Stomach (tissue), 8 donors: ENCODE measurements at regions not wholly inside any gene's neighbourhood (a gene's known extent, or its start where the extent isn't known, plus 50 kb on each side); places are given as distances from the start of the nearest gene placed in this dataset.

ENCODE experiments used
- DNase-seq, 2 donors: peaks; one replicate each; pipeline versions ENCODE4 v3.0.0 to v3.0.0-alpha.2; 2013 to 2019
- H3K27ac ChIP-seq, 5 donors: fragments of 200-600 bp in 4 of 5; sonication (generic) in 4 of 5; one replicate each; pipeline ENCODE4 v1.5.1; 2013 to 2019; ENCODE audit warnings: mild to moderate bottlenecking in 1 of 5, moderate library complexity in 1 of 5
- H3K27me3 ChIP-seq, 3 donors: fragments of 200-600 bp; sonication (generic); one replicate each; pipeline ENCODE4 v1.5.1; 2017 to 2019; ENCODE audit warnings: mixed run types in 1 of 3
- H3K36me3 ChIP-seq, 4 donors: fragments of 200-600 bp; sonication (generic); 1 replicate in 3 of 4; 2 replicates in 1 of 4; pipeline ENCODE4 v1.5.1; 2016 to 2019
- H3K4me1 ChIP-seq, 4 donors: fragments of 200-600 bp; sonication (generic); one replicate each; pipeline ENCODE4 v1.5.1; 2016 to 2019
- H3K4me3 ChIP-seq, 4 donors: fragments of 200-600 bp; sonication (generic) in 3 of 4; one replicate each; pipeline ENCODE4 v1.5.1; 2016 to 2019; ENCODE audit warnings: mild to moderate bottlenecking in 1 of 4
- H3K9me3 ChIP-seq, 4 donors: fragments of 200-600 bp; sonication (generic); one replicate each; pipeline ENCODE4 v1.5.1; 2016 to 2019
- EP300 ChIP-seq: sonication (generic); formaldehyde crosslinking; IDR thresholded peaks from one replicate; pipeline ENCODE4 v1.6.1; 2017; ENCODE audit warnings: antibody characterized with exemption
- POLR2A ChIP-seq, 4 donors: fragments of 450-650 bp; IDR thresholded peaks; one replicate each; pipeline ENCODE4 v1.6.1; 2016; ENCODE audit warnings: antibody characterized with exemption in 4 of 4, control low read depth in 2 of 4, mild to moderate bottlenecking in 1 of 4, moderate library complexity in 1 of 4
- POLR2AphosphoS5 ChIP-seq, 3 donors: sonication (generic); formaldehyde crosslinking; IDR thresholded peaks; one replicate each; pipeline ENCODE4 v1.6.1; 2016; ENCODE audit warnings: antibody characterized with exemption in 3 of 3
- WGBS, 5 donors: extraction: QIAGEN DNeasy Blood & Tissue Kit in 3 of 5; methylation state at CpG; one replicate each; pipeline versions ENCODE4 v1.1.5 to v1.1.7; 2013 to 2018; 5-methylcytosine and 5-hydroxymethylcytosine counted together
- intact Hi-C: fragments of 100-400 bp; cut with DNase I; formaldehyde crosslinking; loops from one replicate; pipeline ENCODE4 v1.15.1; 2023; ENCODE audit warnings: low total_unique reads
- TF ChIP-seq, protein P1 (sequence below), 7 experiments: fragments of 450-650 bp in 4 of 7; fragments of 200-600 bp in 3 of 7; sonication (generic) in 3 of 7; IDR thresholded peaks; one replicate each; pipeline ENCODE4 v1.5.1; 2016 to 2019; ENCODE audit warnings: antibody characterized with exemption in 7 of 7, control low read depth in 2 of 7, mild to moderate bottlenecking in 1 of 7
- donor health status: healthy with polysubstance abuse.
- donor health status: Bipolar disorder and iron deficiency.
- donor health status: healthy.

DNA sequence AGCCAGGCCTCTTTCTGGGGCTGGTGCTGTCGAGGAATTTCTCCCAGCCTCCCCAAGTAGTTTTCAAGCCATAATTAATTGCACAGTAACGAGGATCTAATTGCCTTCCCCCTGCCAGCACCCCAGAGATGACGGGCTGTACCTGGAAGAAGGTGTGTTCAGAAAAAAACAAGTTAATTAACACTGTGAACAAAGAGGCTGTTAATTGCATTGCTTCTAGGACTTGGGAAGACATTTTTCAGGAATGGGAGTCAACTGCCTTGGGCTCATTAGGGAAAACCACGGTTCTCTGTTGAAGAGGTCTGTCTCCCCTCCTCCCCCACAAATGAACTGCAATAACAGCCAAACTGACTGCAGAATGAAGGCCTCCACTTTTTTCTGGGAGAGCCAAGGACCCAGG is 176.7 kb downstream of the CCT6B start:
- Histone ChIP-seq H3K36me3 (no peaks in the 10 kb centered on the region), H3K27ac (no peak overlapping the region), H3K9me3 (peaks cover 0 to 24% (median 13%) of the 10 kb centered on the region in 4 donors), H3K4me1 (no peaks in the 10 kb centered on the region), H3K4me3 (no peak overlapping the region), H3K27me3 (peaks cover 0 to 14% (median 0%) of the 10 kb centered on the region in 3 donors)
- WGBS, 5 donors, result 32 to 41% (median 37%) methylated on average over 4 of the region's 4 CpGs
- DNase-seq, result no peak
- intact Hi-C loops, result no loop called here
- TF ChIP-seq, protein P1, sequence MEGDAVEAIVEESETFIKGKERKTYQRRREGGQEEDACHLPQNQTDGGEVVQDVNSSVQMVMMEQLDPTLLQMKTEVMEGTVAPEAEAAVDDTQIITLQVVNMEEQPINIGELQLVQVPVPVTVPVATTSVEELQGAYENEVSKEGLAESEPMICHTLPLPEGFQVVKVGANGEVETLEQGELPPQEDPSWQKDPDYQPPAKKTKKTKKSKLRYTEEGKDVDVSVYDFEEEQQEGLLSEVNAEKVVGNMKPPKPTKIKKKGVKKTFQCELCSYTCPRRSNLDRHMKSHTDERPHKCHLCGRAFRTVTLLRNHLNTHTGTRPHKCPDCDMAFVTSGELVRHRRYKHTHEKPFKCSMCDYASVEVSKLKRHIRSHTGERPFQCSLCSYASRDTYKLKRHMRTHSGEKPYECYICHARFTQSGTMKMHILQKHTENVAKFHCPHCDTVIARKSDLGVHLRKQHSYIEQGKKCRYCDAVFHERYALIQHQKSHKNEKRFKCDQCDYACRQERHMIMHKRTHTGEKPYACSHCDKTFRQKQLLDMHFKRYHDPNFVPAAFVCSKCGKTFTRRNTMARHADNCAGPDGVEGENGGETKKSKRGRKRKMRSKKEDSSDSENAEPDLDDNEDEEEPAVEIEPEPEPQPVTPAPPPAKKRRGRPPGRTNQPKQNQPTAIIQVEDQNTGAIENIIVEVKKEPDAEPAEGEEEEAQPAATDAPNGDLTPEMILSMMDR (IDR thresholded peaks at IDR 0.05), result no peak
- TF ChIP-seq POLR2A (IDR thresholded peaks at IDR 0.05) (no peak), POLR2AphosphoS5 (IDR thresholded peaks at IDR 0.05) (no peak), EP300 (no peak)

DNA sequence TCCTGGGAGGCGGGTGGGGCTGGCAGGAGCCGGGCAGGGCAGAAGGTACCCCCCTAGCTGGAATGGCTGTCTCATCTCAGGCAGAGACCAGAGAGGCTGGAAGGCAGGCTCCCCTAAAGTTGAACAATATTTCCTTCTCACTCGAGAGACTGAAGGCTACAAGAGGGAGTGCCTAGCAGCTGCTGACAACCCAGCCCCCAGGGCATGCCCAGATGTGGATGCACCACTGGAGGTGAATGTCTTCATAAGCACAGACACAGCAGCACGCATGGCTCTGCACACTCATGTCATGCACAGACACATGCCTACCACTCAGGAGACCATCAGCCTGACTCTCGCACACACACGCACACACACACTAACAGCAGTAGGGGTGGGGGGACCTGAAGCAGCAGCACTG is 179.0 kb downstream of the CCT6B start:
- TF ChIP-seq POLR2AphosphoS5 (IDR thresholded peaks at IDR 0.05), result no peak
- TF ChIP-seq, protein P1 (IDR thresholded peaks at IDR 0.05), result no peak
- TF ChIP-seq EP300, result no peak
- TF ChIP-seq POLR2A (IDR thresholded peaks at IDR 0.05), result no peak
- peaks cover 0 to 14% (median 0%) of the 10 kb centered on the region in 3 donors for H3K27me3 ChIP-seq
- DNase-seq, result no peak
- H3K4me1 ChIP-seq, result no peaks in the 10 kb centered on the region
- no peak overlapping the region for H3K4me3 ChIP-seq
- 73 to 81% (median 76%) methylated on average over 6 of the region's 6 CpGs for WGBS, 5 donors
- no peak overlapping the region for H3K27ac ChIP-seq
- H3K36me3 ChIP-seq, result no peaks in the 10 kb centered on the region
- H3K9me3 ChIP-seq, result peaks cover 0 to 25% (median 14%) of the 10 kb centered on the region in 4 donors
- intact Hi-C loops, result no loop called here

DNA sequence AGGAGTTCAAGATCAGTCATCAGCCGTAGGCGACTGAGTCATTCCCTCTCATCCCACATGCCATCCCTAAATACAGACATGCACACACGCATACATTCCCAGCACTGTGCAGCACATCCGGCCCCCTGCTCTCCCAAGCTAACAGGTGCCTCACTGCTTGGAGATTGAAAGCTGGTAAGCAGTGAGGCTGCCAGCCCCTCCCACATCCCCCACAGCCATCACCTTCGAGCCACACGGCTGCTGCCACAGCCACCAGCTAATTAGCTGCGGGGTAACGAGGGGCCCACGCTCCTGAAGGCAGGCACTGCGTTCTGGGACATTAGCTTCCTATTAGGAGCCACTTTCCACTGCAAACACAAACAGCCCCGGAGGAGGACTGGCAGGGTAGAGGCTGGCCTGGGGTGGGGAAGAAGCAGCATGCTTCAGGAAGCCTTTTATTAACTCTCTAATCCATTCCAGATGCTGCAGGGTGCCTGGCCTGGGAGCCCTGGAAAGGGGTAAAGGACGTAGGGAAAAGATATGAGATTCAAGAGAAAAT is 179.6 kb downstream of the CCT6B start:
- intact Hi-C loops, result no loop called here
- H3K27ac ChIP-seq, result no peak overlapping the region
- peak in 1 of 2 donors; percentile 41 for DNase-seq
- no peaks in the 10 kb centered on the region for H3K36me3 ChIP-seq
- peaks cover 0 to 25% (median 14%) of the 10 kb centered on the region in 4 donors for H3K9me3 ChIP-seq
- H3K27me3 ChIP-seq, result peaks cover 0 to 19% (median 0%) of the 10 kb centered on the region in 3 donors
- no peak for TF ChIP-seq POLR2A (IDR thresholded peaks at IDR 0.05)
- no peak for TF ChIP-seq POLR2AphosphoS5 (IDR thresholded peaks at IDR 0.05)
- TF ChIP-seq EP300, result no peak
- 34 to 49% (median 39%) methylated on average over 6 to 12 of the region's 12 CpGs for WGBS, 5 donors
- no peak overlapping the region for H3K4me3 ChIP-seq
- no peaks in the 10 kb centered on the region for H3K4me1 ChIP-seq

DNA sequence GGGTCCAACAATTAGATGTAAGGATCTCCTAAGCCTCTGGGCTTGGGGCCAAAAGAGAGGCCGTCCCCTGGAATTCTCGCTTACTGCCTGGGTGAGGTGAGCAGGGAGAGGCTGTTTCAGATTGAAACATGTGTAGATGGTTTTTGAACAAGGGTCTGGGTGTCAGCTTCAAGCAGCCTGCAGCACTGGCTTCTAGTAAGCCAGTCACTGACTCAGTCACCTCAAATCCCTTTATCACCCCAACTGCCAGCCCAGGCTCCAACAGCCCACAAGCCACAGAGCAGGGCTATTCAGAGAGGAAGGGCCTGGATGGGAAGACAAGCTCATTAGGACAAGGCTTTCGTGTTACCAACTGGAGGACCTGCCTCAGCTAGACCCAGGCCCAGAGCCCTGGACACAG is 180.2 kb downstream of the CCT6B start:
- intact Hi-C loops, result no loop called here
- Histone ChIP-seq H3K4me3 (no peak overlapping the region), H3K36me3 (no peaks in the 10 kb centered on the region), H3K27me3 (peaks cover 0 to 20% (median 0%) of the 10 kb centered on the region in 3 donors), H3K4me1 (no peaks in the 10 kb centered on the region), H3K27ac (no peak overlapping the region), H3K9me3 (peaks cover 0 to 25% (median 14%) of the 10 kb centered on the region in 4 donors)
- TF ChIP-seq POLR2AphosphoS5 (IDR thresholded peaks at IDR 0.05) (no peak), POLR2A (IDR thresholded peaks at IDR 0.05) (no peak), EP300 (no peak)
- TF ChIP-seq, protein P1 (IDR thresholded peaks at IDR 0.05), result no peak
- 71 to 78% (median 76%) methylated on average over 3 of the region's 3 CpGs for WGBS, 5 donors
- no peak for DNase-seq

DNA sequence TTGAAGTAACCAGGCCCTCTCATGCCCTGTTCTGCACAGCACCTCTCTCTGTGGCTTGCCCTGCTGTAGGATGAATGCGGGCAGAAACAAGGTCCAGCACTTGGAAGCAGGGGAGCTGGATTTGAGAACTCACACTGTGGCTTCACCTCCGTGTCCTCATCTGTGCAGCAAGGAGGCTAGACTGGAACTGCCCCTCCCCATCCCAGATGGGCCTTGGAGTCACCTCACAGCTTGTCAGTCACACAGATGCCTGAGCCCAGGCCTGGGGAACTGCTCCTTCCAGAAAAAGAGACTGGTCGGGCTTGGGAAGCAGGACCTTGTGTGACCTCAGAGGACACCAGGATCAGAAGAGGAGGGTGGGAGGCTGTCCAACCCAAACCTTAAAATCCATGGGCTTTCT is 180.8 kb downstream of the CCT6B start:
- DNase-seq, result no peak
- Histone ChIP-seq H3K36me3 (no peaks in the 10 kb centered on the region), H3K9me3 (peaks cover 0 to 25% (median 14%) of the 10 kb centered on the region in 4 donors), H3K27ac (no peak overlapping the region), H3K4me3 (no peak overlapping the region), H3K4me1 (no peaks in the 10 kb centered on the region), H3K27me3 (peaks cover 0 to 22% (median 2%) of the 10 kb centered on the region in 3 donors)
- intact Hi-C loops, result no loop called here
- 70 to 81% (median 77%) methylated on average over 2 to 3 of the region's 3 CpGs for WGBS, 5 donors
- TF ChIP-seq EP300 (no peak), POLR2AphosphoS5 (IDR thresholded peaks at IDR 0.05) (no peak), POLR2A (IDR thresholded peaks at IDR 0.05) (no peak)
- TF ChIP-seq, protein P1 (IDR thresholded peaks at IDR 0.05), result no peak
